ENCODE measurements at regions not wholly inside any gene's neighbourhood (a gene's known extent, or its start where the extent isn't known, plus 50 kb on each side); places are given as distances from the start of the nearest gene placed in this dataset.

DNA sequence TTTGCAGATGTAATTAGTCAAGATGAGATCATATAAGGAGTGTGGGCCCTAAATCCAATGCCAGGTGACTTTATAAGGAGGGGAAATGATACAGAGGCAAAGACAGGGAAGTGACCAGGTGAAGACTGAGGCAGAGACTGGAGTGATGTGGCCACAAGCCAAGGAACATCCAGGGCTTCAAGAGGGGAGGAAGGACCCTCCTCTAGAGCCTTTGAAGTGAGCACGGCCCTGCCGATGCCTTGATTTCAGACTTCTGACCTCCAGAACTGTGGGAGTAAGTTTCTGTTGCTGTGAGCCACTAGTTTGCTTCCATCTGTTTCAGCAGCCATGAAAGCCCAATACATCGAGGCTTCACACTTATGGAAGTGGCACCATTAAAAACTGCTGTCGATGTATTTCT, 78.7 kb downstream of the SHANK2 start:
- TF ChIP-seq, protein P1, sequence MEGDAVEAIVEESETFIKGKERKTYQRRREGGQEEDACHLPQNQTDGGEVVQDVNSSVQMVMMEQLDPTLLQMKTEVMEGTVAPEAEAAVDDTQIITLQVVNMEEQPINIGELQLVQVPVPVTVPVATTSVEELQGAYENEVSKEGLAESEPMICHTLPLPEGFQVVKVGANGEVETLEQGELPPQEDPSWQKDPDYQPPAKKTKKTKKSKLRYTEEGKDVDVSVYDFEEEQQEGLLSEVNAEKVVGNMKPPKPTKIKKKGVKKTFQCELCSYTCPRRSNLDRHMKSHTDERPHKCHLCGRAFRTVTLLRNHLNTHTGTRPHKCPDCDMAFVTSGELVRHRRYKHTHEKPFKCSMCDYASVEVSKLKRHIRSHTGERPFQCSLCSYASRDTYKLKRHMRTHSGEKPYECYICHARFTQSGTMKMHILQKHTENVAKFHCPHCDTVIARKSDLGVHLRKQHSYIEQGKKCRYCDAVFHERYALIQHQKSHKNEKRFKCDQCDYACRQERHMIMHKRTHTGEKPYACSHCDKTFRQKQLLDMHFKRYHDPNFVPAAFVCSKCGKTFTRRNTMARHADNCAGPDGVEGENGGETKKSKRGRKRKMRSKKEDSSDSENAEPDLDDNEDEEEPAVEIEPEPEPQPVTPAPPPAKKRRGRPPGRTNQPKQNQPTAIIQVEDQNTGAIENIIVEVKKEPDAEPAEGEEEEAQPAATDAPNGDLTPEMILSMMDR (IDR thresholded peaks at IDR 0.05; ENCODE audit: insufficient read depth, low read depth, low read length) = no peak
- TF ChIP-seq EZH2 (IDR thresholded peaks at IDR 0.05; ENCODE audit: insufficient read depth, low read length) = no peak
